Testis (tissue), 2 donors: ENCODE measurements at regions not wholly inside any gene's neighbourhood (a gene's known extent, or its start where the extent isn't known, plus 50 kb on each side); places are given as distances from the start of the nearest gene placed in this dataset.

Experiments
- DNase-seq: peaks from one replicate; pipeline ENCODE4 v3.0.0-alpha.2; 2019
- H3K27ac ChIP-seq, 2 donors: fragments of 200-600 bp; sonication (generic); one replicate each; pipeline ENCODE4 v1.5.1; 2019
- H3K27me3 ChIP-seq: fragments of 200-600 bp; sonication (generic); one replicate; pipeline ENCODE4 v1.5.1; 2019
- H3K36me3 ChIP-seq: fragments of 200-600 bp; sonication (generic); one replicate; pipeline ENCODE4 v1.5.1; 2017; ENCODE audit warnings: low read depth; ENCODE audit errors: missing control alignments
- H3K4me1 ChIP-seq: fragments of 200-600 bp; sonication (generic); one replicate; pipeline ENCODE4 v1.5.1; 2019
- H3K4me3 ChIP-seq, 2 donors: fragments of 200-600 bp; sonication (generic); one replicate each; pipeline ENCODE4 v1.5.1; 2017 to 2019
- H3K9me3 ChIP-seq: fragments of 200-600 bp; sonication (generic); one replicate; pipeline ENCODE4 v1.5.1; 2017
- CTCF ChIP-seq, 3 experiments: fragments of 450-650 bp in 2 of 3; fragments of 200-600 bp in 1 of 3; sonication (generic) in 1 of 3; IDR thresholded peaks; one replicate each; pipeline ENCODE4 v1.5.1; 2016 to 2019; ENCODE audit warnings: antibody characterized with exemption in 3 of 3, mild to moderate bottlenecking in 2 of 3, moderate library complexity in 1 of 3
- POLR2A ChIP-seq: fragments of 450-650 bp; IDR thresholded peaks from one replicate; pipeline ENCODE4 v1.6.1; 2017; ENCODE audit warnings: antibody characterized with exemption, mild to moderate bottlenecking, moderate library complexity
- WGBS, 2 donors: methylation state at CpG; one replicate each; pipeline ENCODE4 v1.1.5; 2018; 5-methylcytosine and 5-hydroxymethylcytosine counted together
- intact Hi-C: fragments of 100-400 bp; cut with DNase I; formaldehyde crosslinking; loops from one replicate; pipeline ENCODE4 v1.15.1; 2023; ENCODE audit warnings: low total_unique reads

- Histone ChIP-seq H3K36me3 (no peaks in the 10 kb centered on the region), H3K4me1 (no peaks in the 10 kb centered on the region), H3K27ac (no peak overlapping the region), H3K27me3 (no peaks in the 10 kb centered on the region), H3K9me3 (no peaks in the 10 kb centered on the region), H3K4me3 (no peak overlapping the region)
- WGBS, 2 donors, result 85 to 86% methylated on average over 7 of the region's 7 CpGs
- no peak for TF ChIP-seq CTCF (IDR thresholded peaks at IDR 0.05)
- TF ChIP-seq POLR2A, result no peak
- intact Hi-C loops, result no loop called here
- DNase-seq, result no peak
These were observed 170.9 kb upstream of the NSMCE3 start for GRCh38 chr15:29440541-29440940.

DNA sequence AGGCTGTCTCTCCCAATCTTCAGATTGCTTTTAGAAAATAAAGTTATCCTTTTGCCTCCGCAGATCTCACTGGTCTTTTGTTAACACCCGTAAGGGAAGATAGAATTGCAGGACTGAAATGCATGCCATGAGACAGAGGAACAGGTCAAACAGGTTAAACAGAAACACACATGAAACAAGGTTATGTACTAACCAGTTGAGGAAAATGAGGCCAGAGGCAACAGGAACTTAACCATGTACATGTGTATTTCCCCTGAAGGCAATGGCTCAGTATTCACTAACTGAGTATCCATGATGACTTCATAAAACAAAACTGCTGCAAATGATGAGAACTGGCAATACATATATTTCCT lies 169.1 kb upstream of the NSMCE3 start:
- no peak for DNase-seq
- H3K36me3 ChIP-seq, result no peaks in the 10 kb centered on the region
- TF ChIP-seq POLR2A, result no peak
- TF ChIP-seq CTCF (IDR thresholded peaks at IDR 0.05), result no peak
- 67 to 69% methylated on average over 2 of the region's 2 CpGs for WGBS, 2 donors
- H3K4me1 ChIP-seq, result no peaks in the 10 kb centered on the region
- H3K9me3 ChIP-seq, result no peaks in the 10 kb centered on the region
- no peak overlapping the region for H3K27ac ChIP-seq
- intact Hi-C loops, result no loop called here
- no peak overlapping the region for H3K4me3 ChIP-seq
- H3K27me3 ChIP-seq, result no peaks in the 10 kb centered on the region

- Histone ChIP-seq H3K27ac (no peak overlapping the region), H3K4me1 (no peaks in the 10 kb centered on the region), H3K27me3 (no peaks in the 10 kb centered on the region), H3K4me3 (no peak overlapping the region), H3K36me3 (no peaks in the 10 kb centered on the region), H3K9me3 (no peaks in the 10 kb centered on the region)
- TF ChIP-seq CTCF (IDR thresholded peaks at IDR 0.05) (no peak), POLR2A (no peak)
- intact Hi-C loops, result no loop called here
- 64 to 75% methylated on average over 8 to 9 of the region's 9 CpGs for WGBS, 2 donors
- no peak for DNase-seq
These were observed 168.5 kb upstream of the NSMCE3 start for GRCh38 chr15:29437888-29438702.

DNA sequence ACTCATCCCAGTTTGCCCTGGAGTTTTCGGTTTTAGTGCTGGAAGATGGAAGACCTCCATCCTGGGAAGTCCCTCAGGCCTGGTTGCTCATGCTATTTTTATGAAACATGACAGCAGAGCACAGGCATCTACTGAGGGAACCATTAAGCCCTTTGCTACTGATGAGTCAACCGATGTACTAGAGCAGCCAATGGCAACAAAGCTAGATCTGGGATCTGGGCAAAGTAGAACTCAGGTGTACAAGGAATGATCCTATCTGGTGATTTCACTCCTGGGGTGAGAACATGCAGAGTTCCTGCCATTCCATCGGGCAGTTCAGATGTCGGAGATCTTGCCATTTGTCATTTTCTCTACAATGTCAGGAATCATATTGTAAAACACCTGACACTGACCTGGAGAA lies 166.2 kb upstream of the NSMCE3 start:
- Histone ChIP-seq H3K4me1 (no peaks in the 10 kb centered on the region), H3K9me3 (no peaks in the 10 kb centered on the region), H3K36me3 (no peaks in the 10 kb centered on the region), H3K4me3 (no peak overlapping the region), H3K27ac (no peak overlapping the region), H3K27me3 (no peaks in the 10 kb centered on the region)
- no peak for TF ChIP-seq CTCF (IDR thresholded peaks at IDR 0.05)
- TF ChIP-seq POLR2A, result no peak
- 97 to 100% methylated on average over 4 of the region's 4 CpGs for WGBS, 2 donors
- intact Hi-C loops, result no loop called here
- no peak for DNase-seq

- H3K4me3 ChIP-seq, result no peak overlapping the region
- H3K4me1 ChIP-seq, result no peaks in the 10 kb centered on the region
- intact Hi-C loops, result no loop called here
- no peak overlapping the region for H3K27ac ChIP-seq
- no peaks in the 10 kb centered on the region for H3K36me3 ChIP-seq
- no peak for DNase-seq
- no peaks in the 10 kb centered on the region for H3K27me3 ChIP-seq
- 57 to 72% methylated on average over 2 of the region's 2 CpGs for WGBS, 2 donors
- TF ChIP-seq CTCF (IDR thresholded peaks at IDR 0.05) (no peak), POLR2A (no peak)
- no peaks in the 10 kb centered on the region for H3K9me3 ChIP-seq
These were observed 164.7 kb upstream of the NSMCE3 start for GRCh38 chr15:29434280-29434679.
